ENCODE measurements at regions not wholly inside any gene's neighbourhood (a gene's known extent, or its start where the extent isn't known, plus 50 kb on each side); places are given as distances from the start of the nearest gene placed in this dataset.

GRCh38 chr4:156476359-156476758 is 495.2 kb downstream of the PDGFC start:
- TF ChIP-seq CTCF (conservative IDR thresholded peaks at IDR 0.05) (no peak), ZFX (IDR thresholded peaks at IDR 0.05) (no peak)
